WERI-Rb-1 (cell line): ENCODE measurements at regions not wholly inside any gene's neighbourhood (a gene's known extent, or its start where the extent isn't known, plus 50 kb on each side); places are given as distances from the start of the nearest gene placed in this dataset.

ENCODE experiments used
- DNase-seq: peaks from one replicate; pipeline ENCODE4 v3.0.0-alpha.2; 2020
- H3K27ac ChIP-seq: fragments of 250-450 bp; sonication (Bioruptor Pico); 2 replicates; pipeline ENCODE4 v1.5.1; 2020; ENCODE audit warnings: mild to moderate bottlenecking, moderate library complexity
- H3K27me3 ChIP-seq: fragments of 250-450 bp; sonication (Bioruptor Pico); 2 replicates; pipeline ENCODE4 v1.5.1; 2021; ENCODE audit warnings: mild to moderate bottlenecking, low read depth, moderate library complexity; ENCODE audit not compliant: insufficient read depth, severe bottlenecking
- H3K36me3 ChIP-seq: fragments of 250-450 bp; sonication (Bioruptor Pico); 2 replicates; pipeline ENCODE4 v1.5.1; 2020; ENCODE audit warnings: mild to moderate bottlenecking, moderate library complexity
- H3K4me3 ChIP-seq: 2 replicates; pipeline ENCODE4 v1.5.1; 2011; ENCODE audit warnings: low read depth, mild to moderate bottlenecking, control low read depth, low read length
- H3K9me3 ChIP-seq: fragments of 250-450 bp; sonication (Bioruptor Pico); 2 replicates; pipeline ENCODE4 v1.5.1; 2021; ENCODE audit warnings: mild to moderate bottlenecking, moderate library complexity; ENCODE audit not compliant: severe bottlenecking
- CTCF ChIP-seq: IDR thresholded peaks from 2 replicates; pipeline ENCODE4 v1.5.1; 2011; ENCODE audit warnings: low read depth, mild to moderate bottlenecking, control low read depth, inconsistent platforms, low read length

GRCh38 chr10:8508882-8509281 is 454.4 kb downstream of the GATA3 start:
- H3K27me3 ChIP-seq = peaks cover 4% of the 10 kb centered on the region
- DNase-seq = no peak
- H3K4me3 ChIP-seq = no peak overlapping the region
- no peak overlapping the region for H3K27ac ChIP-seq
- H3K9me3 ChIP-seq = no peaks in the 10 kb centered on the region
- no peak for TF ChIP-seq CTCF
- no peaks in the 10 kb centered on the region for H3K36me3 ChIP-seq

DNA sequence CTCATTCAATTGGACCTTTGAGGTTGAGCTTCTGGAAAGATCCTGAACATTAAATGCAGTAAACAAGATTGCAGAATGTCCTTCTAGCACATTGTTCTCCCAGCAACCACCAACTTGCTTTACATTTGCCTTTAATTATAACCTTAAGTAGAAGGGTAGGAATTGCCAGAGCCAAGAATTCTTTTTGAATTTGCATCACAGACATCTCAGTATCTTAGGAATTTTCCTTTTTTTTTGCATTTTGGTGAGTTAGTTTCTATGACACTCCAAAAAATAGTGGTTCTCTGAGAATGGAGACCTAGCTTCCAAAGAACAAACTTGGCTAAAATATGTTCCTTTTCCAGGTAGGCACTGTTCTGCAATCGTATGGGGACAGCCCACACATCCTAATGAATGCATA is 456.0 kb downstream of the GATA3 start:
- no peak overlapping the region for H3K4me3 ChIP-seq
- TF ChIP-seq CTCF = no peak

GRCh38 chr10:8511026-8511425 is 456.5 kb downstream of the GATA3 start:
- TF ChIP-seq CTCF = no peak

More for the DNA sequence above, 456.0 kb downstream of the GATA3 start:
- no peak for DNase-seq
- Histone ChIP-seq H3K36me3 (no peaks in the 10 kb centered on the region), H3K9me3 (no peaks in the 10 kb centered on the region), H3K27me3 (peaks cover 4% of the 10 kb centered on the region), H3K27ac (no peak overlapping the region)

DNA sequence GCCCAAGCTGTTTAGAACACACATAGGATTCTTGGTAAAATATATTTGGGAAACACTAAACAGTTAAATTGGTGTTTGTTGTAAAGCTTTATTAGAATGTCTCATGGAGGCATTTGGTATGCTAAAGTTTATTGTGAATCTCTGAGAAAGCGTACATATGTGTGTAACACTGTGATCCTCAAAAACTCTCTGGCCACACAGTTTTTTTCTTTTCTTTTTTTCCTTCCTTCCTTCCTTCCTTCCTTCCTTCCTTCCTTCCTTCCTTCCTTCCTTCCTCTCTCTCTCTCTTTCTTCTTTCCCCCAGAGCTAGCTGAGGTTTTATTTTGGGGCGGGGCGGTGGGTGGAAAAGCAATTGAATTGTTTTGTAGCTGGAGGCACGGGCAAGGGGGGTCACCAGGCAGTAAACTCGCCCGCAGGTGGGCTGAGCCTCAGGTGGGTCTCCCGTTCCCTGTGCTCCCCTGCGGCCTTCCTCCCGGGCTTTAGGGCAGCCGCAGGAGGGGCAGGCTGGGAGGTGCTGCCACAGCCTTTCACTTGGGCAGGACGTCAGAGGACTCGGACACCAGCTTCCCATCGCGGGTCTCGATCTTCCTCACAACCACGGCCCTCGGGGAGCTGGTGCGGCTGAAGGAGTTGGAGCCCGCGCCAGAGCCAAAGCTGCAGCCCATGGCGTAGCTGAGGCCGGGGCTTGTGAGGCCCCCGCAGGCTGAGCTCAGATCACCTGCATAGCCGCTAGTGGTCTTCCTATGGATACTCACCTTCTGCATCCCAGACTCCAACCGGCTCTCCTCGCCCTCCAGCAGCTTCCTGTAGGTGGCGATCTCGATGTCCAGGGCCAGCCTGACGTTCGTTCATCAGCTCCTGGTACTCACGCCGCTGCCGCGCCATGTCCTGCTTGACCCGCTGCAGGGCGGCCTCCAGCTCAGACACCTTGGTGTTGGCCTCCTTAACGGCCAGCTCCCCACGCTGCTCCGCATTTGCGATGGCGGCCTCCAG is 459.0 kb downstream of the GATA3 start:
- Histone ChIP-seq H3K9me3 (no peaks in the 10 kb centered on the region), H3K27ac (no peak overlapping the region), H3K27me3 (peaks cover 4% of the 10 kb centered on the region), H3K4me3 (no peak overlapping the region), H3K36me3 (no peaks in the 10 kb centered on the region)
- TF ChIP-seq CTCF = 0 out of 2 replicates have a peak, but pooled peaks have one; percentile 2
- no peak for DNase-seq

More at GRCh38 chr10:8511026-8511425, 456.5 kb downstream of the GATA3 start:
- H3K27me3 ChIP-seq = peaks cover 4% of the 10 kb centered on the region
- H3K4me3 ChIP-seq = no peak overlapping the region
- no peak for DNase-seq
- no peak overlapping the region for H3K27ac ChIP-seq
- H3K9me3 ChIP-seq = no peaks in the 10 kb centered on the region
- H3K36me3 ChIP-seq = no peaks in the 10 kb centered on the region

DNA sequence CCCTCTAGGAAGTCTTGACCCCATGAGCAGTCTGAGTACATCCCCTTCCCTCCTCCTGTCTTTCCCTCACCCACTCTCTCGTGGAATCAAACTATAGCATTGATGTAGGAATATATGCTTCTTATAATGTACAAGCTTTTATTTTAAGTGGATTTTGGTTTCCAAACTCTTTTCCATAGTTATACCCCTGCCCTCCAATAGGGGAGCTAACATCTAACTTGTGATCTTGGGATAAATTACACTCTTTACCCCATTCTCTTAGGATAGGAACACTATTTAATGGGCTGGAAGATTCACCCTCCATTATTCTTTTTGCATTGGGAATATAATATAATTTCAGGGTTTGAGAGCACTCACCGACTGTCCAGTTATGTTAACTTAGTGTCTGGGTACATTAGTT is 465.9 kb downstream of the GATA3 start:
- TF ChIP-seq CTCF = no peak
- no peak for DNase-seq
- Histone ChIP-seq H3K27ac (no peak overlapping the region), H3K36me3 (no peaks in the 10 kb centered on the region), H3K9me3 (no peaks in the 10 kb centered on the region), H3K27me3 (peaks cover 4% of the 10 kb centered on the region), H3K4me3 (no peak overlapping the region)

GRCh38 chr10:8527773-8528172 is 473.3 kb downstream of the GATA3 start:
- no peaks in the 10 kb centered on the region for H3K9me3 ChIP-seq
- no peak for TF ChIP-seq CTCF
- no peaks in the 10 kb centered on the region for H3K36me3 ChIP-seq
- H3K27me3 ChIP-seq = peaks cover 4% of the 10 kb centered on the region
- no peak overlapping the region for H3K27ac ChIP-seq
- H3K4me3 ChIP-seq = no peak overlapping the region
- DNase-seq = no peak
